Upper lobe of left lung (tissue), 4 donors: ENCODE measurements at regions not wholly inside any gene's neighbourhood (a gene's known extent, or its start where the extent isn't known, plus 50 kb on each side); places are given as distances from the start of the nearest gene placed in this dataset.

Experiments used
- POLR2A ChIP-seq, 4 donors: fragments of 450-650 bp; IDR thresholded peaks; one replicate each; pipeline ENCODE4 v1.5.1; 2016 to 2017; ENCODE audit warnings: antibody characterized with exemption in 4 of 4, mild to moderate bottlenecking in 2 of 4
- POLR2AphosphoS5 ChIP-seq, 2 donors: sonication (generic); formaldehyde crosslinking; IDR thresholded peaks; one replicate each; pipeline ENCODE4 v1.5.1; 2017; ENCODE audit warnings: antibody characterized with exemption in 2 of 2

GRCh38 chr1:38651669-38652068, 207.9 kb downstream of the RRAGC start:
- TF ChIP-seq POLR2AphosphoS5 (IDR thresholded peaks at IDR 0.05) (no peak), POLR2A (IDR thresholded peaks at IDR 0.05) (no peak)
